Right lobe of liver (tissue), 4 donors: ENCODE measurements at regions not wholly inside any gene's neighbourhood (a gene's known extent, or its start where the extent isn't known, plus 50 kb on each side); places are given as distances from the start of the nearest gene placed in this dataset.

Experiments
- CTCF ChIP-seq, 4 donors: fragments of 200-600 bp in 3 of 4; fragments of 450-650 bp in 1 of 4; IDR thresholded peaks; one replicate each; pipeline versions ENCODE4 v1.5.1 to v1.8.0; 2016 to 2022; ENCODE audit warnings: antibody characterized with exemption in 4 of 4, mild to moderate bottlenecking in 2 of 4
- POLR2A ChIP-seq: fragments of 450-650 bp; IDR thresholded peaks from one replicate; pipeline ENCODE4 v1.6.1; 2017; ENCODE audit warnings: antibody characterized with exemption, mild to moderate bottlenecking
- donor health status: DM: no; HTN: no; CAD: no.
- donor health status: DM: no; HTN: no; CAD: no.
- donor health status: DM: no; HTN: yes; CAD: no.

DNA sequence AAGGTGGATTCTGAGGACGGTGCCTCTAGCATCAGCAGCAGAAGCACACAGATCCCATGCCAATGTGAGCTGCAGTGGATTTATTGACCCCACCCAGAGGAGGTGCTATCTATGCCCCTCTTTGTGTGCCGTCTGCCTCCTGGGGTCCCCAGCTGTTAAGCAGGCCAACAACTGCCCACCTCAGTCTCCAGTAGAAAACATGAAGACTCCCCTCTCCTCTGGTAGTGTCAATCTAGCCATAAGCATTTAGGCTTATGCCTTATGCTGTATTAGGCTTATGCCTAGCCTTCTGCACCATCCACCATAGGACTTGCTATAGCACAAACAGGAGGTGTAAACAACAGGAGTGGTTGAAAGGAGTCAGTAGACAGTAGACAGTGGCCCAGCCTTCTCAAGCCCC, 417.9 kb upstream of the C16orf82 start:
- no peak for TF ChIP-seq CTCF (IDR thresholded peaks at IDR 0.05)
- TF ChIP-seq POLR2A: no peak
